NCI-H345 (cell line): ENCODE measurements at regions not wholly inside any gene's neighbourhood (a gene's known extent, or its start where the extent isn't known, plus 50 kb on each side); places are given as distances from the start of the nearest gene placed in this dataset.

Experiments
- DNase-seq: peaks from one replicate; lab custom pipeline; 2025; lab: John Stamatoyannopoulos, UW

- DNase-seq: no peak
These were observed 464.6 kb downstream of the PCDH18 start for GRCh38 chr4:137067735-137068134.

DNA sequence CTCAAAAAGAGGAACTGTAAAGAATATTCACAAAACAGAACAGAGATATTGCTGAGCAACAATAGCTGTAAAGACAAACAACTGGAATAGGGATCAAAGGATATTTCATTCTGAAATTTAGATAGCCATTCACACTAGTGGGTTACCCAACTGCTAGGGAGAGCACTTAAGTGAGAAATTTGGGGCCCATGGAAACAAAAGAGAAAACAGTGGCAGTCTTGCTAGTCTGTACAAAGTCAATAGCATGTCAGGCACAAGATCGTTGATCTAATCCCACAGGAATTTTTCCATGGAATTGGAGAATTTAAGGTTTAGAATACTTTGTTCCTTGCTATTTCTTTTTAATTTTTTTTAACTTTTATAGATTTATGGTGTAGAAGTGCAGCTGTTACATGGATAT is 467.0 kb downstream of the PCDH18 start:
- no peak for DNase-seq

- no peak for DNase-seq
These were observed 468.3 kb downstream of the PCDH18 start for GRCh38 chr4:137063961-137064360.

DNA sequence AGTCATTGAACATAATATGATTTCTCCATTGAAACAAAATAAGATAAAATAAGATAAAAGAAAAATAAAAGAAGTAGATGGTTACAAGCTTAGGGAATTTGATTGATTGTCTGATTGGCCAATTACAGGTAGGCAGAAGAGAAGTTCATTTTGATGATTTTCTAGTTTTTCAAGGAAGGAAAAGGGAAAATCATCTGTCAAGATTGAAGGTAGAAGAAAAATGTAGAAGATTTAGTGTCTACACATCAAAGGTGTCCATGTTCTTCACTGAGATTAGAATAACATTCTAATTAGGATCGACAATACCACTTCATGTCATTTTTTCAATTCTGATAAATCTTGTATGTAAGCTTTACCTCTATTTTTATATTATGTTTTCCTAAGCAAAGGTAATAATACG is 489.1 kb downstream of the PCDH18 start:
- DNase-seq: no peak

GRCh38 chr4:137039370-137039769 is 492.9 kb downstream of the PCDH18 start:
- DNase-seq: no peak

DNA sequence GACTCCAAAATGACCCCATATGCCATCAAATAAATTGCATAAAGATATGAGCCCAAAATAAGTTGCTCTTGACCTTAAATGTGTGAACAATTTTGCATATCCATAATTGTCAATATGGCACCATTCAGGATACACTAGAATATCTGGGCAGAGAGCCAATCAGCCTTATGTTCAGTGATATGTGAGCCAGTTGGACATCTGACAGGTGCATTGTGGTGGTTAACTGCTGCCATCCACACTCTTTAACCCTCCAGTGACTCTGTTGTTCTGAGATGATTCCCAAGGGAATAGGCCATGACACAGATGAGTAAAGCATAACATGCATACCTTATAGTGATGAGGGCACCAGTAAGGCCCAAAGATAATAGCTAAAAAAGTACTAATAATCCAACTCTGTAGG is 500.1 kb downstream of the PCDH18 start:
- peak; percentile 83 for DNase-seq

- DNase-seq: no peak
These were observed 503.3 kb downstream of the PCDH18 start for GRCh38 chr4:137029026-137029425.

- no peak for DNase-seq
These were observed 506.7 kb downstream of the PCDH18 start for GRCh38 chr4:137025484-137026059.

DNA sequence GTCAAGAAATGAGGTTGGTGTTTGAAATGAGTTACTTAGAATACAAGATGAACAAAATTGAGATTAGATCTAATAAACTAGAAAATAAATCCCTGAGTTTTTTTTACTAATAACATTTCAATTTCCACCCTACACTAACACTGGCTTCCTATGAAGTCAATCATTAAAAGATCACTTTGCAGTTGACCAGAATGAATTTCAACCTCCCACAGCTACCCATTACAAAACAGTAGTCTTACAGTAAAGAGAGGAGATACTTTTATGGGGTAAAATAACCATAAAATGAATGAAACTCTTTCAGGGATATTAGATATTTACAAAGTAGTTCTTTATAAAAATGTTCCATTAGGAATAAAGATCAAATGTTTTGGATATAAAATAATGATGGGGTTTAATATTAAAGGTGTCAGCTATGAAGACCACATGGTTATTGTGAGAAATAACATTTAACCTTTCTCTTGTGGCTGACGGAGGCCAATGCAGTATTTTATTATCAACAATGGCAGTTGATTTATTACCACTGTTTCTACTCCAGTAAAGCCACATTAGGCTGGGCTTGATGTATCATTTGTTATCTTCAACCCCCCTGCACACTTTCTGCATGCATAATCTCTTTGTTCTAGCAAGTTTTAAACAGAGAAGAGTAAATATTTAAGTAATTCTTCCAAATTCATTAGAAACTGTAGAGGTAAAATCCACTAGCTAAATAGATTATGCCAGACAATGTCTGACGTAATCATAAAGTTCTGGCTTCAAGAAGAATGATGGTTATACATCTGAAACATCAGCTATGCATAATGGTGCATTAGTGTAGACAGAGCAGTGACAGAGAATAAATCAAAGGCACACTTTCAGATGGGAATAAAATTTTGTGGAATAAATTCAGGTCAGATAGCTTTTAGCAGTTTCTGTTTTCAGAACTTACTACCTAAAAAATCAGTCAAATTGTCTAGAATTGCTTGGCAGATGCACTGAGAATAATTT is 516.6 kb downstream of the PCDH18 start:
- no peak for DNase-seq

DNA sequence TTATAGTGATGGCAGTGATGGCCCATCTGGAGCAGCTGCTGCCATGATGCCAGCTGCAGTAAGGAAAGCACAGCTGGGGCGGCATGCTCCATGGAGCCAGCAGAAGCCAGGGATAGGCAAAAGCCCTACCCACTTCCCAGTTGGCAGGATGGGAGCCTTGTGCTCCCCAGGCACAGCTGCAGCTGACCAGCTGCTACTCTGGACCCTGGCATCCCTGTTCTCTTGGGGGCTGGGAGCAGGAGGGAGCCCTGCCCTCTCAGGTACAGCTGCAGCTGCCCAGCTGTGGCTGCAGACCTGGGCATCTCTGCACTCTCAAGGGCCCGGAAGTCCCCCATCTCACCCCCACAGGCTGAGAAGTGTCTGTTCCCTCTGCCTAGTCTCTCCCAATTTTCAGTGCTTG is 531.9 kb downstream of the PCDH18 start:
- DNase-seq: no peak

DNA sequence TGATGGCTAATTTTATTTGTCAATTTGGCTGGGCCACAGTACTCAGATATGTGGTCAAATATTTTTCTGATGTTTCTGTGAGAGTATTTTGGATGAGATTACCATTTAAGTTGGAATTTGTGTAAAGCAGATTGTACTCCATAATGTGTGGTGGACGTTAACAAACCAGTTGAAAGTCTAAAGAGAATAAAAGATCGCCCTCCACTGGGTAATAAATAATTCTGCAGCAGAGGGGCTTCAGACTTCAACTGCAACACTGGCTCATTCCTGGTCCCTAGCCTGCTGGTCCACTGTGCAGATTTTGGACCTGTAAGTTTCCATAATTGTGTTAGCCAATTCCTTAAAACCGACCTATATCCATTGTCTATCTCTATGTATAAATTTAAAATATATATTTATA is 540.3 kb downstream of the PCDH18 start:
- DNase-seq: no peak

DNA sequence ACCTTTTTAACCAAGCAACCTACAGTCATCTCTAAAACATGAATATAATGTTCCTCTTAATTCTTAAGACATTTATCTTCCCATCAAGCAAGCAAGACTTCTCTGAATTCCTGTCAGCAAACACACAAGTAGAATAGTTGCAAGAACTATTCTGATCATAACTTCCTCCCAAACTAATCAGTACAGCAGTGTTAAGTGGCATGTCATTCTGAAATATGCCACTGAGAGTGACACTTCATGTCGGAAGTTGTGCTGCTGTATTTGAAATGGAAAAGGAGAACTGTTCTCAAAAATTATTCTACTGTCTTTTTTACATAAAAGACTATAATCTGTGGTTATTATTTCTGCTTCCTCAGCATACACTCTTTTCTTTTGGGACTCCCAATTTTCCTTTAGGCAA is 546.6 kb downstream of the PCDH18 start:
- no peak for DNase-seq

GRCh38 chr4:136967069-136967468 is 565.2 kb downstream of the PCDH18 start:
- DNase-seq: no peak

DNA sequence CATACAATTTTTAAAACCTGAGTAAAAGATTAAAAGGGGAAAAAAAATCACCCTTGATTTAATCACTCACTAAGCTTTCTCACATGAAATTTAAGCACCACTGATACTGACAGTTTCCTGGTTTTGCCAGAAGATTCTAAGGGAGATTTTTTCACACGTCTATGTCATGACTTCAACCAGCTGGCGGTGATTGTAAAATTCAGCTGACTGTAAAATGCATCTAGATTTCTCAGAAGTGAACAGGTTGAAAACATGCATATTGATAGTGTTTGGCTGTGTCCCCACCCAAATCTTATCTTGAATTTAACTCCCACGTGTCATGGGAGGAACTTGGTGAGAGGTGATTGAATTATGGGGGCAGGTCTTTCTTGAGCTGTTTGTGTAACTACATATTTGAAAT is 566.8 kb downstream of the PCDH18 start:
- DNase-seq: no peak

DNA sequence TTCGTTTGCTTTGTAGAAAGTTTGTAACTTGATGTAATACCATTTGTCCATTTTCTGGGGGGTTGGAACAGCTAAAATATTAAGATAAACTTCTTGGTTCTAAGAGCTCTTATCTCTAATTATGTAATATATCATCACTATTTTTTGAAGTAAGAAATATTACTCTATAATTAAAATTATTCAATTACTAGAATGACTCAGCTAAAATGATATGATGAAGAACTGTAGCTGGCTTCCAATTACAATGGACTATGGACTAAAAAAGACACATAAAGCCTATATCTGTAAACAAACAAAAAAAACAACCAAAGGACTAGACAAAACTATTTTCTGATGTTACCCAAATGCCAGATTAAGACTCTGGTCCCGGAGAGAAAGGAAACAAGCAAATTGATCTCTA is 569.4 kb downstream of the PCDH18 start:
- DNase-seq: no peak

GRCh38 chr4:136946307-136946907 is 585.9 kb downstream of the PCDH18 start:
- DNase-seq: no peak

- no peak for DNase-seq
These were observed 592.5 kb downstream of the PCDH18 start for GRCh38 chr4:136939781-136940180.

- no peak for DNase-seq
These were observed 596.4 kb downstream of the PCDH18 start for GRCh38 chr4:136935871-136936270.

DNA sequence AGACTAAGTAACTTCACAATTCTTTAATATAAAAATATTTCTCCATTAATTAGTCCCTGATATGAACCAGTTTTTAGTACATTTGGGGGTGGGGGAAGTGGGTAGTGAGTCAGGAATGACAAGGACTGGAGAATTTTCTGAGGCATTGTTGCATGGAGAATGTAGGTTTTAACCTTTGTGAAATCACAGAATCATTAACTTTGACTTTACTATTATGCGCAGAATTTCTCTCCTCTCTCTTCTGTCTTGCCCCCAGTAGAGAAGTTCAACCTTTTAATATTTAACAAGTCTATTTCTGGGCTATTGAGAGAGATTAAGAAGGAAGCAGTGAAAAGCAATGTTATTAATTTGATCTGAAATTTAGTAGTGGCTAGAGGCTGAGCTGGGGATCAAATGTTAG is 597.0 kb downstream of the PCDH18 start:
- DNase-seq: no peak

GRCh38 chr4:136934601-136935000 is 597.7 kb downstream of the PCDH18 start:
- DNase-seq: no peak

DNA sequence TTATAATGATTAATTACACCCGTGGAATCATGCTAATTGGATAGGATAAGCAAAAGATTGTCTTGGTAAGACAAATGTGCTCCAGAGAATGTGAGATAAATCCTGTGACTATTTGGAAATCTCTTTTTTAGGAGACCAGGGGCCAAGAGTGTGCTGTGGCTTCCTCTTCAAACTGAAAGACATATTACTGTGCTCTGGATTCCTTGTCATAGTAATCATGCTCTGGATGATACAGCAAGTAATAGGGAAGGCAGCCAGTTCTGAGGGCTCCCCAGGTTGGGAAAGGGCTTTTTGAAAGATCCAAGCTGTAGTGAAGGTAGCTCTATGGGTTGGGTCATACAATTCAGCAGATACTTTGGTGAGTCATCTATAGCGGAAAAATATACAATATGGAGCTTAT is 600.5 kb downstream of the PCDH18 start:
- DNase-seq: no peak

DNA sequence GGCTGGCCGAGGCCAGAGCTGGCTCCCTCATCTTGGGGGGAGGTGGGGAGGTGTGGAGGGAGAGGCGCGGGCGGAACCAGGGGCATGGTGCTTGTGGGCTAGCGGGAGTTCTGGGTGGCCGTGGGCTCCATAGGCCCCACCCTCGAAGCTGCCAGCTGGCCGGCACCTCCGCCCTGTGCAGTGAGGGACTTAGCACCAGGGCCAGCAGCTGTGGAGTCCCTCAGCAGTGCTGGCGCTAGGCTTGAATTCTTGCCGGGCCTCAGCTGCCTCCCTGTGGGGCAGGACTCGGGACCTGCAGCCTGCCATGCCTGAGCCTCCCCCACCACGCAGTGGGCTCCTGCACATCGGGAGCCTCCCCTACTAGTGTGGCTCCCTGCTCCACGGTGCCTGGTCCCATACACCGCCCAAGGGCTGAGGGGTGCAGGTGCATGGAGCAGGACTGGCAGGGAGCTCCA is 603.3 kb downstream of the PCDH18 start:
- no peak for DNase-seq

DNA sequence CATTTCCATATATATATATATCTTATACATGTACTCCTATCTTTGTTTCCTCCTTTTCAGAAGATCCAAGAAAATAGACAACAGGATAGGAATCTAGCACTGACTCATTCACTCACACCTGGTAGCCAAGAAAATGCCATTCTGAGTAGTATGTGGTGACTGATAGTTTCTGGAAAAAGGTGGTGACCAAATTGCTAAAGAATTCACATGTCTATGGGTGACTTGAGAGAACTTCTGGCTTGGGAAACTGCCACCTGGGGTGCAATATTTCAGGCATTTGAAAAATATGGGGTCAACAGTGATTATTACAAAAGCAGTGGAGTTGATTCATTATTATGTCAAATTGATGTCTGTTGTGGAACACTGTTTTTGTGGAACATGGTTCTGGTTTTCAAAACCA is 605.1 kb downstream of the PCDH18 start:
- DNase-seq: no peak
